ENCODE measurements at regions not wholly inside any gene's neighbourhood (a gene's known extent, or its start where the extent isn't known, plus 50 kb on each side); places are given as distances from the start of the nearest gene placed in this dataset.

DNA sequence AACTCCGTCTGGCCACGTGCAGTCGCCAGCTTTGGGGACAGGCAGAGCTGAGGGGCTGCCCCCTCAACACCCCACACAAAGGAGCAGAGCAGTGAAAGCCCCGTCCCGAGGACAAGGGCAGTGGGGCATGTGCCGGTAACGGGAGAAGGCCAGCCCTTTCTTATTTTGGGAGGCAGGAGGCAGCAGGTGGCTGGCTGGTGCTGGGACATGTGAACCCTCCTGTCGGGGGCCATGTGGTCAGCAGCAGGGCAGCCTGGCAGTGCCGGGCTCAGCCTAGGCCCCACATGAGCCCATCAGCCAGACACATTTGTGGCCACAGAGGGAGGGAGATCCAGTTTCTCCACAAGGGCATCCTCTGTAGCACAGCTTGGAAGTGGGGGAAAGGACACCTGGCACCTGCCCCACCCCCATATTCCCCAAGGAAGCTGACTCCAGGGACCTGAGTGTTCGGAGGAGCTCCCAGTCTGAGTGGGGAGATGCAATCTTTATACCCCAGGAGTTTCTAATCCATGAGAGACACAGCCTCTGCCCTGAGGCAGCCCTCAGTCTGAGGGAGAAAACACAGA is 137.6 kb downstream of the MRPL14 start (continued):
- TF ChIP-seq ZBTB40 (IDR thresholded peaks at IDR 0.05): no peak
- peak; percentile 42; the same call in 1 of the 2 replicates for TF ChIP-seq ZBTB40 (CRISPR knock-in tag; IDR thresholded peaks at IDR 0.05)
- TF ChIP-seq GFI1 (CRISPR knock-in tag; IDR thresholded peaks at IDR 0.05; ENCODE audit: borderline replicate concordance): no peak
- TF ChIP-seq MAFF (IDR thresholded peaks at IDR 0.05; ENCODE audit: low read depth, low read length): no peak
- TF ChIP-seq, protein P1, sequence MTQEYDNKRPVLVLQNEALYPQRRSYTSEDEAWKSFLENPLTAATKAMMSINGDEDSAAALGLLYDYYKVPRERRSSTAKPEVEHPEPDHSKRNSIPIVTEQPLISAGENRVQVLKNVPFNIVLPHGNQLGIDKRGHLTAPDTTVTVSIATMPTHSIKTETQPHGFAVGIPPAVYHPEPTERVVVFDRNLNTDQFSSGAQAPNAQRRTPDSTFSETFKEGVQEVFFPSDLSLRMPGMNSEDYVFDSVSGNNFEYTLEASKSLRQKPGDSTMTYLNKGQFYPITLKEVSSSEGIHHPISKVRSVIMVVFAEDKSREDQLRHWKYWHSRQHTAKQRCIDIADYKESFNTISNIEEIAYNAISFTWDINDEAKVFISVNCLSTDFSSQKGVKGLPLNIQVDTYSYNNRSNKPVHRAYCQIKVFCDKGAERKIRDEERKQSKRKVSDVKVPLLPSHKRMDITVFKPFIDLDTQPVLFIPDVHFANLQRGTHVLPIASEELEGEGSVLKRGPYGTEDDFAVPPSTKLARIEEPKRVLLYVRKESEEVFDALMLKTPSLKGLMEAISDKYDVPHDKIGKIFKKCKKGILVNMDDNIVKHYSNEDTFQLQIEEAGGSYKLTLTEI (CRISPR knock-in tag; conservative IDR thresholded peaks at IDR 0.05): no peak
- TF ChIP-seq ZZZ3 (CRISPR knock-in tag; IDR thresholded peaks at IDR 0.05; ENCODE audit: borderline replicate concordance): no peak
